Glutamatergic neuron (in vitro differentiated cells): ENCODE measurements at regions not wholly inside any gene's neighbourhood (a gene's known extent, or its start where the extent isn't known, plus 50 kb on each side); places are given as distances from the start of the nearest gene placed in this dataset.

Experiments used
- DNase-seq: peaks from one replicate; pipeline ENCODE4 v3.0.0; 2022
- H3K27ac Mint-ChIP-seq: one replicate; pipeline ENCODE4 v1.8.0; 2020; ENCODE audit warnings: mild to moderate bottlenecking, mixed read lengths, inconsistent platforms; ENCODE audit not compliant: unreplicated experiment
- H3K27me3 Mint-ChIP-seq: one replicate; pipeline ENCODE4 v1.8.0; 2020; ENCODE audit warnings: mild to moderate bottlenecking, moderate library complexity, mixed read lengths, inconsistent platforms; ENCODE audit not compliant: unreplicated experiment
- H3K36me3 Mint-ChIP-seq: one replicate; pipeline ENCODE4 v1.8.0; 2020; ENCODE audit warnings: mild to moderate bottlenecking, mixed read lengths, inconsistent platforms; ENCODE audit not compliant: unreplicated experiment
- H3K4me1 Mint-ChIP-seq: one replicate; pipeline ENCODE4 v1.8.0; 2020; ENCODE audit warnings: mild to moderate bottlenecking, low read depth, mixed read lengths, inconsistent platforms; ENCODE audit not compliant: unreplicated experiment
- H3K4me3 Mint-ChIP-seq: one replicate; pipeline ENCODE4 v1.8.0; 2020; ENCODE audit warnings: mild to moderate bottlenecking, mixed read lengths, inconsistent platforms; ENCODE audit not compliant: unreplicated experiment
- H3K9me3 Mint-ChIP-seq: one replicate; pipeline ENCODE4 v1.8.0; 2020; ENCODE audit warnings: mild to moderate bottlenecking, moderate library complexity, mixed read lengths, inconsistent platforms; ENCODE audit not compliant: unreplicated experiment
- CTCF ChIP-seq: fragments of 200-600 bp; sonication (generic); IDR thresholded peaks from one replicate; pipeline ENCODE4 v1.5.0; 2021; ENCODE audit not compliant: partially characterized antibody, unreplicated experiment

- H3K27ac Mint-ChIP-seq, result no peak overlapping the region
- H3K9me3 Mint-ChIP-seq, result no peaks in the 10 kb centered on the region
- TF ChIP-seq CTCF, result no peak
- peaks cover 3% of the 10 kb centered on the region for H3K27me3 Mint-ChIP-seq
- DNase-seq, result no peak
- no peak overlapping the region for H3K4me3 Mint-ChIP-seq
- H3K36me3 Mint-ChIP-seq, result no peaks in the 10 kb centered on the region
- peaks cover 4% of the 10 kb centered on the region for H3K4me1 Mint-ChIP-seq
These were observed 595.3 kb downstream of the BCOR start for GRCh38 chrX:39502486-39502885.

GRCh38 chrX:39504227-39504626 is 593.5 kb downstream of the BCOR start:
- Mint-ChIP-seq H3K27ac (no peak overlapping the region), H3K27me3 (peaks cover 3% of the 10 kb centered on the region), H3K9me3 (no peaks in the 10 kb centered on the region), H3K4me1 (peaks cover 4% of the 10 kb centered on the region), H3K4me3 (no peak overlapping the region), H3K36me3 (no peaks in the 10 kb centered on the region)
- TF ChIP-seq CTCF, result no peak
- DNase-seq, result no peak

- Mint-ChIP-seq H3K4me1 (peaks cover 4% of the 10 kb centered on the region), H3K4me3 (no peak overlapping the region), H3K9me3 (no peaks in the 10 kb centered on the region), H3K27me3 (peaks cover 3% of the 10 kb centered on the region), H3K27ac (no peak overlapping the region), H3K36me3 (no peaks in the 10 kb centered on the region)
- DNase-seq, result no peak
- TF ChIP-seq CTCF, result no peak
These were observed 592.9 kb downstream of the BCOR start for GRCh38 chrX:39504850-39505259.

- Mint-ChIP-seq H3K4me1 (peaks cover 4% of the 10 kb centered on the region), H3K9me3 (no peaks in the 10 kb centered on the region), H3K27ac (no peak overlapping the region), H3K4me3 (no peak overlapping the region), H3K36me3 (no peaks in the 10 kb centered on the region), H3K27me3 (peaks cover 2% of the 10 kb centered on the region)
- no peak for TF ChIP-seq CTCF
- DNase-seq, result no peak
These were observed 591.6 kb downstream of the BCOR start for GRCh38 chrX:39506131-39506530.

- Mint-ChIP-seq H3K36me3 (no peaks in the 10 kb centered on the region), H3K27ac (no peak overlapping the region), H3K4me1 (peaks cover 4% of the 10 kb centered on the region), H3K4me3 (no peak overlapping the region), H3K9me3 (no peaks in the 10 kb centered on the region), H3K27me3 (no peaks in the 10 kb centered on the region)
- TF ChIP-seq CTCF, result no peak
- peak; percentile 17 for DNase-seq
These were observed 590.7 kb downstream of the BCOR start for GRCh38 chrX:39507034-39507433.
